GM19463 (cell line): ENCODE measurements at regions not wholly inside any gene's neighbourhood (a gene's known extent, or its start where the extent isn't known, plus 50 kb on each side); places are given as distances from the start of the nearest gene placed in this dataset.
"Not testable (repeated sequence)": the region's sequence is repeated elsewhere in the genome, so short reads cannot be mapped to it uniquely, and the experiment has no call there.

Experiments used
- ATAC-seq: cut with Tn5 transposase; IDR thresholded peaks from one replicate; pipeline ENCODE4 v1.9.1; 2021; ENCODE audit warnings: mild to moderate bottlenecking, moderate library complexity; ENCODE audit not compliant: unreplicated experiment

GRCh38 chr10:16231176-16231575 is 205.6 kb upstream of the PTER start:
- ATAC-seq, result no peak

GRCh38 chr10:16231734-16232435 is 204.9 kb upstream of the PTER start:
- ATAC-seq, result no peak

- ATAC-seq, result no peak
Observed at GRCh38 chr10:16232441-16232840, 204.4 kb upstream of the PTER start.

GRCh38 chr10:16234916-16235315 is 201.9 kb upstream of the PTER start:
- no peak for ATAC-seq

GRCh38 chr10:16242446-16242845 is 194.4 kb upstream of the PTER start:
- ATAC-seq, result no peak

GRCh38 chr10:16242859-16243613 is 193.8 kb upstream of the PTER start:
- no peak for ATAC-seq

GRCh38 chr10:16250136-16250535 is 186.7 kb upstream of the PTER start:
- ATAC-seq, result not testable (repeated sequence)

- no peak for ATAC-seq
Observed at GRCh38 chr10:16256336-16256735, 180.5 kb upstream of the PTER start.

GRCh38 chr10:16258291-16259040 is 178.3 kb upstream of the PTER start:
- ATAC-seq, result no peak

- no peak for ATAC-seq
Observed at GRCh38 chr10:16259726-16260125, 177.1 kb upstream of the PTER start.

GRCh38 chr10:16260388-16260787 is 176.4 kb upstream of the PTER start:
- ATAC-seq, result no peak

- no peak for ATAC-seq
Observed at GRCh38 chr10:16271571-16271970, 165.2 kb upstream of the PTER start.

GRCh38 chr10:16274911-16275310 is 161.9 kb upstream of the PTER start:
- ATAC-seq, result no peak

GRCh38 chr10:16280595-16280994 is 156.2 kb upstream of the PTER start:
- no peak for ATAC-seq

GRCh38 chr10:16292366-16292765 is 144.4 kb upstream of the PTER start:
- ATAC-seq, result no peak

GRCh38 chr10:16297069-16297468 is 139.7 kb upstream of the PTER start:
- no peak for ATAC-seq

GRCh38 chr10:16297642-16298041 is 139.2 kb upstream of the PTER start:
- no peak for ATAC-seq

GRCh38 chr10:16304311-16304710 is 132.5 kb upstream of the PTER start:
- ATAC-seq, result no peak

- ATAC-seq, result no peak
Observed at GRCh38 chr10:16310440-16310839, 126.4 kb upstream of the PTER start.

GRCh38 chr10:16314259-16314658 is 122.6 kb upstream of the PTER start:
- ATAC-seq, result no peak

GRCh38 chr10:16316733-16317390 is 119.9 kb upstream of the PTER start:
- ATAC-seq, result no peak
